Peyer's patch (tissue), 4 donors: ENCODE measurements at regions not wholly inside any gene's neighbourhood (a gene's known extent, or its start where the extent isn't known, plus 50 kb on each side); places are given as distances from the start of the nearest gene placed in this dataset.
A peak's percentile ranks its signal among the peaks of the same experiment; 100 is the strongest.

Experiments used
- DNase-seq, 3 donors: peaks; one replicate each; pipeline ENCODE4 v3.0.0-alpha.2; 2017 to 2019
- H3K27ac ChIP-seq, 4 donors: fragments of 200-600 bp; sonication (generic); one replicate each; pipeline ENCODE4 v1.5.1; 2016 to 2019
- H3K27me3 ChIP-seq, 2 donors: fragments of 200-600 bp; sonication (generic); one replicate each; pipeline ENCODE4 v1.5.1; 2019
- H3K36me3 ChIP-seq, 3 donors: fragments of 200-600 bp; sonication (generic); one replicate each; pipeline ENCODE4 v1.5.1; 2016 to 2019
- H3K4me1 ChIP-seq, 4 donors: fragments of 200-600 bp; sonication (generic); one replicate each; pipeline ENCODE4 v1.5.1; 2016 to 2019
- H3K4me3 ChIP-seq, 4 donors: fragments of 200-600 bp; sonication (generic); 1 replicate in 3 of 4; 2 replicates in 1 of 4; pipeline ENCODE4 v1.5.1; 2016 to 2019; ENCODE audit warnings: mild to moderate bottlenecking in 1 of 4
- H3K9me3 ChIP-seq, 4 donors: fragments of 200-600 bp; sonication (generic); one replicate each; pipeline ENCODE4 v1.5.1; 2016 to 2019; ENCODE audit warnings: mild to moderate bottlenecking in 1 of 4
- CTCF ChIP-seq, 6 experiments: fragments of 450-650 bp in 4 of 6; fragments of 200-600 bp in 2 of 6; sonication (generic) in 1 of 6; IDR thresholded peaks; one replicate each; pipeline ENCODE4 v1.5.1; 2017 to 2019; ENCODE audit warnings: antibody characterized with exemption in 6 of 6, mild to moderate bottlenecking in 3 of 6, moderate library complexity in 1 of 6
- POLR2A ChIP-seq, 2 donors: fragments of 450-650 bp; IDR thresholded peaks; one replicate each; pipeline ENCODE4 v1.5.1; 2017; ENCODE audit warnings: antibody characterized with exemption in 2 of 2, mild to moderate bottlenecking in 2 of 2, moderate library complexity in 2 of 2

- no peak overlapping the region for H3K4me3 ChIP-seq
- DNase-seq = peak in 1 of 3 donors; percentile 19
- TF ChIP-seq CTCF (IDR thresholded peaks at IDR 0.05) (no peak), POLR2A (IDR thresholded peaks at IDR 0.05) (no peak)
- H3K27ac ChIP-seq = no peak overlapping the region
- no peaks in the 10 kb centered on the region for H3K27me3 ChIP-seq
- no peaks in the 10 kb centered on the region for H3K36me3 ChIP-seq
- H3K9me3 ChIP-seq = no peaks in the 10 kb centered on the region
- peaks cover 0 to 11% (median 0%) of the 10 kb centered on the region in 4 donors for H3K4me1 ChIP-seq
Measured at GRCh38 chr4:75251547-75251946, 262.7 kb downstream of the RCHY1 start.

- peaks cover 0 to 11% (median 0%) of the 10 kb centered on the region in 4 donors for H3K4me1 ChIP-seq
- H3K36me3 ChIP-seq = no peaks in the 10 kb centered on the region
- no peak for DNase-seq
- H3K27me3 ChIP-seq = no peaks in the 10 kb centered on the region
- TF ChIP-seq CTCF (IDR thresholded peaks at IDR 0.05) (no peak), POLR2A (IDR thresholded peaks at IDR 0.05) (no peak)
- peak overlapping the region in 1 of 4 donors; percentile 26 for H3K27ac ChIP-seq
- no peaks in the 10 kb centered on the region for H3K9me3 ChIP-seq
- no peak overlapping the region for H3K4me3 ChIP-seq
Measured at GRCh38 chr4:75249739-75250138, 264.5 kb downstream of the RCHY1 start.

GRCh38 chr4:75248770-75249407, 265.3 kb downstream of the RCHY1 start:
- DNase-seq = no peak
- TF ChIP-seq CTCF (IDR thresholded peaks at IDR 0.05) (peak in 1 of 6 experiments; percentile 2), POLR2A (IDR thresholded peaks at IDR 0.05) (no peak)
- Histone ChIP-seq H3K27ac (peak overlapping the region in 2 of 4 donors; percentile 26 to 68), H3K27me3 (no peaks in the 10 kb centered on the region), H3K4me3 (no peak overlapping the region), H3K4me1 (peaks cover 0 to 11% (median 0%) of the 10 kb centered on the region in 4 donors), H3K36me3 (no peaks in the 10 kb centered on the region), H3K9me3 (no peaks in the 10 kb centered on the region)

- no peaks in the 10 kb centered on the region for H3K9me3 ChIP-seq
- H3K4me1 ChIP-seq = peaks cover 0 to 9% (median 0%) of the 10 kb centered on the region in 4 donors
- H3K4me3 ChIP-seq = no peak overlapping the region
- H3K27me3 ChIP-seq = no peaks in the 10 kb centered on the region
- peak in 1 of 3 donors; percentile 54 for DNase-seq
- no peak overlapping the region for H3K27ac ChIP-seq
- H3K36me3 ChIP-seq = no peaks in the 10 kb centered on the region
- no peak for TF ChIP-seq CTCF (IDR thresholded peaks at IDR 0.05)
- no peak for TF ChIP-seq POLR2A (IDR thresholded peaks at IDR 0.05)
Measured at GRCh38 chr4:75244325-75244724, 269.9 kb downstream of the RCHY1 start.

GRCh38 chr4:75243570-75243969, 270.6 kb downstream of the RCHY1 start:
- H3K4me1 ChIP-seq = peaks cover 0 to 2% (median 0%) of the 10 kb centered on the region in 4 donors
- H3K4me3 ChIP-seq = no peak overlapping the region
- no peaks in the 10 kb centered on the region for H3K36me3 ChIP-seq
- no peak for DNase-seq
- no peaks in the 10 kb centered on the region for H3K9me3 ChIP-seq
- H3K27me3 ChIP-seq = no peaks in the 10 kb centered on the region
- no peak for TF ChIP-seq CTCF (IDR thresholded peaks at IDR 0.05)
- no peak for TF ChIP-seq POLR2A (IDR thresholded peaks at IDR 0.05)
- no peak overlapping the region for H3K27ac ChIP-seq
